GM18519 (cell line): ENCODE measurements at regions not wholly inside any gene's neighbourhood (a gene's known extent, or its start where the extent isn't known, plus 50 kb on each side); places are given as distances from the start of the nearest gene placed in this dataset.

ENCODE experiments used
- ATAC-seq: cut with Tn5 transposase; IDR thresholded peaks from one replicate; pipeline ENCODE4 v1.9.1; 2021; ENCODE audit warnings: mild to moderate bottlenecking, moderate library complexity; ENCODE audit not compliant: unreplicated experiment, low FRiP score

- ATAC-seq: no peak
These were observed 715.8 kb downstream of the RNF144B start for GRCh38 chr6:19102936-19103335.

- ATAC-seq: no peak
These were observed 720.3 kb downstream of the RNF144B start for GRCh38 chr6:19107468-19107867.

- ATAC-seq: no peak
These were observed 715.6 kb upstream of the ID4 start for GRCh38 chr6:19121521-19121920.

- no peak for ATAC-seq
These were observed 710.1 kb upstream of the ID4 start for GRCh38 chr6:19127081-19127480.

- no peak for ATAC-seq
These were observed 708.5 kb upstream of the ID4 start for GRCh38 chr6:19128701-19129100.

GRCh38 chr6:19135706-19136105 lies 701.5 kb upstream of the ID4 start:
- ATAC-seq: no peak

GRCh38 chr6:19137505-19137904 lies 699.7 kb upstream of the ID4 start:
- ATAC-seq: no peak

- no peak for ATAC-seq
These were observed 694.9 kb upstream of the ID4 start for GRCh38 chr6:19142275-19142674.

GRCh38 chr6:19150307-19150706 lies 686.9 kb upstream of the ID4 start:
- no peak for ATAC-seq

GRCh38 chr6:19153270-19153980 lies 683.7 kb upstream of the ID4 start:
- no peak for ATAC-seq

GRCh38 chr6:19153981-19154295 lies 683.2 kb upstream of the ID4 start:
- no peak for ATAC-seq

- ATAC-seq: no peak
These were observed 680.7 kb upstream of the ID4 start for GRCh38 chr6:19156443-19156842.

GRCh38 chr6:19157486-19157885 lies 679.7 kb upstream of the ID4 start:
- no peak for ATAC-seq

GRCh38 chr6:19158586-19158985 lies 678.6 kb upstream of the ID4 start:
- no peak for ATAC-seq

- ATAC-seq: no peak
These were observed 678.1 kb upstream of the ID4 start for GRCh38 chr6:19159089-19159488.

- no peak for ATAC-seq
These were observed 677.6 kb upstream of the ID4 start for GRCh38 chr6:19159561-19159960.

GRCh38 chr6:19160081-19160730 lies 677.0 kb upstream of the ID4 start:
- no peak for ATAC-seq

GRCh38 chr6:19167251-19167650 lies 669.9 kb upstream of the ID4 start:
- ATAC-seq: no peak

- ATAC-seq: no peak
These were observed 667.8 kb upstream of the ID4 start for GRCh38 chr6:19169366-19169765.

GRCh38 chr6:19175023-19175422 lies 662.1 kb upstream of the ID4 start:
- no peak for ATAC-seq

- no peak for ATAC-seq
These were observed 656.7 kb upstream of the ID4 start for GRCh38 chr6:19180348-19181072.

GRCh38 chr6:19181211-19181610 lies 656.0 kb upstream of the ID4 start:
- ATAC-seq: no peak
